ENCODE measurements at regions not wholly inside any gene's neighbourhood (a gene's known extent, or its start where the extent isn't known, plus 50 kb on each side); places are given as distances from the start of the nearest gene placed in this dataset.
A peak's percentile ranks its signal among the peaks of the same experiment; 100 is the strongest.

DNA sequence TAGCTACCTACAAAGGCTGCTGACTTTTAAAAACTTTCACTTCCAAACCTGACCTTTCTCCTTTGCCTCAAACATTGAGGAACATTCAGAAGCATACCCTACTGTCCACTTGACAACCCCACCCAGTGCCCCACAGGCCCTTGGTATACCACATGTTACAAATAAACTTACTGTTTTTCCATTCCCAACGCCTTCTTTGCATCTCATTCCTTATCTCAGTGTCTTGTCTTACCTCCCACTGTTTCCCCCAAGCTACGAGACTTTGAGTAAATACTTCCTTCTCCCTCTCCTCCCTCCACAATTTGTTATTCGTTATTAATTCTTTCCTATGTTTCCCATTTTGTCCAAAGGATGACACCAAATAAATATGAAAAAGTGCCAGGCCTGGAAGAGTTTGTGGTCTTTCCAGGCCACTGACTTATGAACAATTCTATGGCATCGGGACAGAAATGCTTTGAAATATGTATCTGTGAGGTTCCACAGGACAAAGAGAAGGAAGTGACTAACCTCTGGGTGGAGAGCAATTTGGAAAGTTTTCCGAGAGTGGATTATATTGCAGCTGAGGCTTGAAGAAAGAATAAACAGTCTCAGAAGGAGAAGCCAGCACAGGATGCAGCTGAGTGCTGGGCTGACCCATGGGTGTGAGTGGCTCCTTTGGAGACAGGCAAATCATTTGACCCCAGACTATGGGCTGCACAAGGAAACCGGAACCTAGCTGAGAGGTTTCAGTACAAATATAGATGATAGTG lies 409.0 kb downstream of the LPIN1 start:
- H3K4me3 ChIP-seq: no peak overlapping the region
- no peak overlapping the region for H3K27ac ChIP-seq
- no peaks in the 10 kb centered on the region for H3K4me1 ChIP-seq (replicated peaks in 1 of 2)
- WGBS, 10 experiments: 0 to 90% (median 73%) methylated on average over 2 to 6 of the region's 6 CpGs
- in situ Hi-C loops (cut with MboI; ENCODE audit: low pct_unique_long_range_greater_than_20kb in 2 of 9, low sequenced_read_pairs in 9 of 9, unreplicated experiment in 9 of 9): loop anchor here in 1 of 9 experiments (25.0 kb wide), 1 partner anchor 557 kb away; the partner anchor contains the start of gene TRIB2
- ATAC-seq (replicated peaks in 6 of 8): peak in 3 of 8 experiments; percentile 50 to 87 (median 84)

DNA sequence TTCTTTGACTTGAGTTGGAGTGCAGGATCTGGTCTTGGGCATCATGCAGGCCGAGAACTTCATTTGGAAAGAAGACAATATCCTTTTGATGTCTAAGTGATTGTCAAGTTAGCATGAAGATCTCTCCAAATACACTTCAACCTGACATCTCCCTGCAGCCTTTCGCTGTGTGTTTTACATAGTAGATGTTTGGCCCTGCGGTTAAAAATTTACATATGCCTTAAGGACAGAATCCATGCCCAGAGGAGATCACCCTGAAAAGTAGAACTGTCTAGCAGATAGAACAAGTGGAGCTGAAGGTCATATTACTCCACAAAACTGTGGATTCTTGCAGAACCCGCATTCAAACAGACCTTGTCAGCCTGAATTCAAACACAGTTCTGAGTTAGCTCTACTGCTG lies 409.9 kb downstream of the LPIN1 start:
- 35 to 100% (median 58%) methylated on average over 1 to 4 of the region's 4 CpGs; no CpG with 5 or more reads in 2 of the 10 experiments for WGBS, 10 experiments
- H3K4me3 ChIP-seq: no peak overlapping the region
- in situ Hi-C loops (cut with MboI; ENCODE audit: low pct_unique_long_range_greater_than_20kb in 2 of 9, low sequenced_read_pairs in 9 of 9, unreplicated experiment in 9 of 9): loop anchor here in 1 of 9 experiments (25.0 kb wide), 1 partner anchor 556 kb away; the partner anchor contains the start of gene TRIB2
- no peak overlapping the region for H3K27ac ChIP-seq
- H3K4me1 ChIP-seq (replicated peaks in 1 of 2): no peaks in the 10 kb centered on the region
- peak in 3 of 8 experiments; percentile 54 to 77 (median 67) for ATAC-seq (replicated peaks in 6 of 8)

DNA sequence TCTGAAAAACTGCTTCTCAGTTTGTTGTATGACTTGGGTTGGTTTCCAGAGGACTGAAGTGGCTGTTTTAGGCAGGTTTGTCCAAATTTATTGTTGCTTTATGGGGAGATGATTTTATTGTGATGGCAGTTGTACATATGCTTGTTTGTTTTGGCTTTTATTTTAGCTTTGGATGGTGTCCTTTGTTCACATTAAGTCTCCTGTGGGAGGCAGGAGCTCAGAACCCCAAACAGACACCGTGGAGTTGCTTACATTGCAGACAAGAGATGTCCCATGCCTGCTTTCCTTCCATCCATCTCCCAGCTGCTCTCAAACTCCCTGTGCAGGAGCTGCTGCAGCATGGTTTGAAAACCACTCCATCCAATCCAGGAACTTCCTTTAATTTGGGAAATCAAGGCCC lies 414.7 kb downstream of the LPIN1 start:
- 60 to 100% (median 67%) methylated on average over 1 of the region's 1 CpG; no CpG with 5 or more reads in 7 of the 10 experiments for WGBS, 10 experiments
- peaks cover 0 to 7% of the 10 kb centered on the region in 2 donors for H3K4me1 ChIP-seq (replicated peaks in 1 of 2)
- H3K27ac ChIP-seq: no peak overlapping the region
- ATAC-seq (replicated peaks in 6 of 8): no peak
- in situ Hi-C loops (cut with MboI; ENCODE audit: low pct_unique_long_range_greater_than_20kb in 2 of 9, low sequenced_read_pairs in 9 of 9, unreplicated experiment in 9 of 9): loop anchor here in 1 of 9 experiments (25.0 kb wide), 1 partner anchor 551 kb away; the partner anchor contains the start of gene TRIB2
- no peak overlapping the region for H3K4me3 ChIP-seq

DNA sequence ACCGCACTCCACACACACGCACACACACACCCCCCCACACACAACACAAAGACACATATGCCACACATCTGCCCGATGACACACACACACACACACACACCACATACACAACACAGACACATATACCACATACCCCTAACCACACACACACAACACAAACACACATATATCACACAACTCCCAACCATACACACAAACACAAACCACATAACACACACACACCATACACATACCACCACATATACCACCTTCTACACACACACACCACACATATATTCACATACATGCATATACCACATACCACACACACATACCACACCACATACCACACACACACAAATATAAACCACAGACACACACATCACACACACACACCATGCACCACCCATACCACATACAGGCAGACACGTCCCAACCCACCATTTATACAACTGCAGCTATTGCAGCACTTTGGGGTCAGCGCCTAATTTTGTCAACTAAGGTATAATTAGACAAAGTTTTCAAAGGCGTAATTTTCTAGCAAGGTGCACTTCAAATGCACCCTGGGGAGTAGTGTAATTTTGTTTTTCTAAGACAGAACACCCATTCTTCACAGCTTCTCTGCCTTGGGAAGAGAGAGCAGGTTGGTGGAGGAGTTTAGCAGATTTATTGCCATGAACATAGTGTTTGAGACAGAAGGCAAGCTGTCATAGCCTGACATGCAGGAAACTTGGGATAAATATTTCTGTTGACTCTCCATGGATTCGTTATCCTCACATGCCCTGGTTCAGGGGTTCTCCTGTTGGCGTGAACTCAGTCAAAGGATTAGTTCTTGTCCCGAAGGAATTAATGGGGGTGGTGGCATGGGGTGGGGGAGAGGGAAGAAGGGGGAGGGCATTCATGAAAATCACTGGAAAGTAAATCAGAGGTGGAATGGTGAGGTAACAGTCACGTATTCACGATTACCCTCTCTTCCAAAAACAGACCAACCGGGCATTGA lies 416.1 kb downstream of the LPIN1 start:
- no peak for ATAC-seq (replicated peaks in 6 of 8)
- in situ Hi-C loops (cut with MboI; ENCODE audit: low pct_unique_long_range_greater_than_20kb in 2 of 9, low sequenced_read_pairs in 9 of 9, unreplicated experiment in 9 of 9): loop anchor here in 1 of 9 experiments (25.0 kb wide), 1 partner anchor 550 kb away; the partner anchor contains the start of gene TRIB2
- WGBS, 10 experiments: 72 to 100% (median 97%) methylated on average over 1 to 5 of the region's 12 CpGs; no CpG with 5 or more reads in 1 of the 10 experiments

DNA sequence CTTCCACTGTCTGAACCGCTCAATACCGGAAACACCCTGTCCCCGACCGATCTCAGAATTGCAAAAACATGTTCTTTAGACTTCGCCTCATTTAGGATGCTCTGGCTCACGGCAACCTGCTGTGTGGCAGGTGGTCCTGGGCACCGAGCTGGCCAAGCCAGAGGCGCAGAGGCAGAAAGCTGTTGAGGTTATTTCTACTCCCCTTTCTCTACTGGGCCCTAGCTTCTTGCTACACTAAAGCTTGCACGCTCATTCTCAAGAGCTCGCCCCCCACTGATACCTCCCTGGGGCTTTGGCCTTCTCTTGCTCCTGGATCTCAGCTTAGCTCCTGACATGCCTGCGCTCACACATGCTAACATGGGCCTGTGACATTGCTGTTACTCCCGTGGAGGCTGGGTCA lies 417.4 kb downstream of the LPIN1 start:
- H3K4me1 ChIP-seq (replicated peaks in 1 of 2): peaks cover 18 to 25% of the 10 kb centered on the region in 2 donors
- no peak overlapping the region for H3K4me3 ChIP-seq
- WGBS, 10 experiments: 83 to 100% (median 87%) methylated on average over 1 to 11 of the region's 12 CpGs; no CpG with 5 or more reads in 1 of the 10 experiments
- in situ Hi-C loops (cut with MboI; ENCODE audit: low pct_unique_long_range_greater_than_20kb in 2 of 9, low sequenced_read_pairs in 9 of 9, unreplicated experiment in 9 of 9): loop anchor here in 1 of 9 experiments (25.0 kb wide), 1 partner anchor 548 kb away; the partner anchor contains the start of gene TRIB2
- no peak for ATAC-seq (replicated peaks in 6 of 8)
- no peak overlapping the region for H3K27ac ChIP-seq

More for the DNA sequence above, 416.1 kb downstream of the LPIN1 start:
- H3K4me1 ChIP-seq (replicated peaks in 1 of 2): peaks cover 5 to 12% of the 10 kb centered on the region in 2 donors
- no peak overlapping the region for H3K4me3 ChIP-seq
- H3K27ac ChIP-seq: no peak overlapping the region

DNA sequence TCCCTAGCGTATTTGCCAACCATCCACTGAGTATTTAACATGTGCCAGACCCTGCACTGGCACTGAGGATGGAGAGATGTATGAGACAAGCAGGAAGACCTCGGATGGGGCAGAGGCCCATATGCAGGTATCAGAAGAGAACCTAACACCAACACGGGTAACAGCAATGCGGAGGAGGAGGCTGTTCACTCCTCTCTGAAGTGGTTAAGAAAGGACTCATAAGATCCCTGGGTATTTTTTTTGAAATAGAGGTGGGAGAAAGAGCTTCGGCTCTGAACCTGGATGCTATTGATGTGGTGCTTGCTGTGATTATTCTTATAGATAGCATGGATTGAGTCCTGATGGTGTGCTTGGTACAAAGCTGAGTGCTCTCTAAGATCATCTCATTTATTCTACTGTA lies 418.3 kb downstream of the LPIN1 start:
- WGBS, 10 experiments: 52 to 100% (median 79%) methylated on average over 1 to 3 of the region's 5 CpGs; no CpG with 5 or more reads in 2 of the 10 experiments
- in situ Hi-C loops (cut with MboI; ENCODE audit: low pct_unique_long_range_greater_than_20kb in 2 of 9, low sequenced_read_pairs in 9 of 9, unreplicated experiment in 9 of 9): loop anchor here in 1 of 9 experiments (25.0 kb wide), 1 partner anchor 548 kb away; the partner anchor contains the start of gene TRIB2
- H3K4me1 ChIP-seq (replicated peaks in 1 of 2): peaks cover 26 to 33% of the 10 kb centered on the region in 2 donors
- H3K27ac ChIP-seq: no peak overlapping the region
- H3K4me3 ChIP-seq: no peak overlapping the region
- ATAC-seq (replicated peaks in 6 of 8): no peak

DNA sequence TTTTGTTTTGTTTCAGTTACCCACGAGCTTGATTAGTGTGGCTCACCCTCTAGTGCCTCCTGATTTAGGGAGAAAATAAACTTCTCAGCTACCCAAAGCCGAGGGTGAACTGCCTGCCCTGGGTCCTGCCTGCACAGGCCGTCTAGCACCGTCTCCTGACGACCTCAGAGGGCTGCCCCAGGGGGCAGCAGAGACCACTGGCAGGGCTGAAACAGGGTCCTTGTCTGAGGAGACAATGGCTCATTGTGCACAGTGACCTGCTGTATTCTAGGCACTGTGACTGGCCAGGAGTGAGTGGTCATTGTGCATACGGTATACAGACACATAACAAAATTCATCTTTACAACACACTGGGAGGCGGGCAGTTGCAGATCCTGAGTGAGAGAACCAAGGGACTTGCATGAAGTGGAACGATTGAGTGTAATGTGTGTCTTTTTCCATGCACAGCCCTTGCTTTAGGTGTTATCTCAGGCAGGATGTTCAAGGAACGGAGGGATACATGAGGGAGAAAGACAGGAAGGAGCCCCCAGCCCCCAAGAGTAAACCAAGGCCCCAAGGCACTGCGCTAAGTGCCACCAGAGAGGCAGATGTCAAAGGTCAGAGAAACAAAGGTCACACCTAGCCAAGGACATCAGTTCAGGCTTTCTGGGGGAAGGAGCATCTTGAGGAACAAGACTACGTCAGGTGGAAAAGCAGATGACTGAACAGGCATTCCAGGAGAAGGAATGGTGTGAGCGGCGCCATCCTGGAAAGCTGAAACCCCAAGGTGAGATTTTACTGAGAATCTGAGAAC lies 421.3 kb downstream of the LPIN1 start:
- whole genome bisulfite sequencing, 10 experiments: 58 to 100% (median 82%) methylated on average over 1 to 9 of the region's 13 CpGs
- peaks cover 36 to 37% of the 10 kb centered on the region in 2 donors for H3K4me1 ChIP-seq (replicated peaks in 1 of 2)
- H3K4me3 ChIP-seq: no peak overlapping the region
- peak in 6 of 8 experiments; percentile 53 to 68 (median 61) for ATAC-seq (replicated peaks in 6 of 8)
- peak overlapping the region; percentile 74 to 77 for H3K27ac ChIP-seq
- in situ Hi-C loops (cut with MboI; ENCODE audit: low pct_unique_long_range_greater_than_20kb in 2 of 9, low sequenced_read_pairs in 9 of 9, unreplicated experiment in 9 of 9): loop anchor here in 1 of 9 experiments (25.0 kb wide), 1 partner anchor 545 kb away; the partner anchor contains the start of gene TRIB2

DNA sequence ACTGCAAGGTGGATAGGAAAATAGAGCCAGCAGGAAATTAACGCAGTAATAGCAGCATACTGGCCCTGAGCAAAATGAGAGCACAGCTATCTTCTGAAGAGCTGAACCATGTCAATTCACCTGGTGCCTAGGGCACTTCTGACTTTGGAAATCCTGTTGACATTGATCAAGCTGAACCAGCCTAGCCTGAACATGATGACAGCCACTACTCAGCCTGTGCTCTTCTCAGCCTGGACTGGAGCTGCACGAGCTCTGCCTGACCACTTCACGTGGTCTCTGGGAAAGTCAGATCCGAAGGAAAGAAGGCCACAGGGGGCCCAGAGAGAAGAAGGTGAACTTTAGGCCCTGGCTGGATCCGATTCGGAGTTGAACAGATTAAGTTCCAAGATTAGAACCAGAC lies 421.9 kb downstream of the LPIN1 start:
- peak in 1 of 8 experiments; percentile 1 for ATAC-seq (replicated peaks in 6 of 8)
- Histone ChIP-seq H3K27ac (peak overlapping the region; percentile 74 to 77), H3K4me1 (replicated peaks in 1 of 2) (peaks cover 36 to 37% of the 10 kb centered on the region in 2 donors), H3K4me3 (no peak overlapping the region)
- in situ Hi-C loops (cut with MboI; ENCODE audit: low pct_unique_long_range_greater_than_20kb in 2 of 9, low sequenced_read_pairs in 9 of 9, unreplicated experiment in 9 of 9): loop anchor here in 1 of 9 experiments (25.0 kb wide), 1 partner anchor 544 kb away; the partner anchor contains the start of gene TRIB2
- 70 to 100% (median 95%) methylated on average over 1 to 6 of the region's 6 CpGs; no CpG with 5 or more reads in 1 of the 10 experiments for WGBS, 10 experiments

DNA sequence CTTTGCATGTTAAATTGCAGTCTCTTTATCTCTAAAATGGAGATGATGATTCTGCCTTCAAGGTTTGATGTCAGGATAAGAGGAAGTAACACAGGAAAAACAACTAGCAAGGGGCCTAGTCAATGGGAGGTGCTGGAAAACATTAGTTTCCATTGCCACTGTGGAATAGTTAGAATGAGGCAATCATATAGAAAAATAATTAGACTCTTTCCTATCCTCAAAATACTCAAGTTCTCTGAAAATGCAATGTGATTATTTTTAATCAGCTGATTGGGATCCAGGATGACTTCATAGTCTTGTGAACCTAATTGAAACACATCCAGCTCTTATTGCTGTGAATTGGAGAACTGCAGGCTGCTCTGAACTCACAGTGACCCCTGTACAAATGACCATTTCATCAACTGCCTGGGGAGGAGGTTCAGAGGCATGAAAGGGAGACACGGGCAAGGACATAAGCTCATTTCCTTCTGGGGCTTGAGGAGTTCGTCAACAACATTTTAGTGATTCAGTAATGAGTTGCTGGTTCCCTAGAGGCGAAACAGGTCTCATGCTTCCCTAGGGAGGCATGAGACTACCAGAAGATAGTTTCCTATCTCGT lies 422.5 kb downstream of the LPIN1 start:
- peaks cover 36% of the 10 kb centered on the region in 2 donors for H3K4me1 ChIP-seq (replicated peaks in 1 of 2)
- 0 to 80% (median 14%) methylated on average over 1 to 3 of the region's 4 CpGs; no CpG with 5 or more reads in 3 of the 10 experiments for WGBS, 10 experiments
- H3K4me3 ChIP-seq: no peak overlapping the region
- in situ Hi-C loops (cut with MboI; ENCODE audit: low pct_unique_long_range_greater_than_20kb in 2 of 9, low sequenced_read_pairs in 9 of 9, unreplicated experiment in 9 of 9): loop anchor here in 1 of 9 experiments (25.0 kb wide), 1 partner anchor 543 kb away; the partner anchor contains the start of gene TRIB2
- H3K27ac ChIP-seq: peak overlapping the region; percentile 74 to 80
- peak; percentile 76 to 95 (median 92) for ATAC-seq (replicated peaks in 6 of 8)

DNA sequence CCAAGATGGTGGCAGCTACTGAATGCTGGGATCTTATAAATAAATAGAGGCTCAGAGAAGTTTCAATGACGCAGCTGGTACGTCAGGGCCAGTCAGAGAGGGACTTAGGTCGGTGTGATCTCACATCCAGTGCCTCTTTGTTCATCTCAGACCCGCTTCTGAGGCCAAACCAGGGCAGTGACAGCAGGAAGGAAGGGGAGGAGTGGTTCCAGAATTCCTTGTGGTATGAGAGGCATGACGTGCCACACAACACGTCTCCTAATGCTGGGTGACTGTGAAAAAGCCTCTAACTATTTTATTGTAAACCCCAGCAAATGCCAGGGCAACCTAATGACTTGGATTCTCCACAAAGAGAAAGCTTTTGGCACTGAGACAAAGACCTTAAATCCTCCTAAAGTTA lies 423.3 kb downstream of the LPIN1 start:
- Histone ChIP-seq H3K4me3 (no peak overlapping the region), H3K27ac (peak overlapping the region; percentile 55 to 80), H3K4me1 (replicated peaks in 1 of 2) (peaks cover 34 to 36% of the 10 kb centered on the region in 2 donors)
- 51 to 100% (median 73%) methylated on average over 1 to 5 of the region's 6 CpGs; no CpG with 5 or more reads in 5 of the 10 experiments for WGBS, 10 experiments
- ATAC-seq (replicated peaks in 6 of 8): peak in 5 of 8 experiments; percentile 30 to 68 (median 44)
- in situ Hi-C loops (cut with MboI; ENCODE audit: low pct_unique_long_range_greater_than_20kb in 2 of 9, low sequenced_read_pairs in 9 of 9, unreplicated experiment in 9 of 9): loop anchor here in 1 of 9 experiments (25.0 kb wide), 1 partner anchor 543 kb away; the partner anchor contains the start of gene TRIB2

DNA sequence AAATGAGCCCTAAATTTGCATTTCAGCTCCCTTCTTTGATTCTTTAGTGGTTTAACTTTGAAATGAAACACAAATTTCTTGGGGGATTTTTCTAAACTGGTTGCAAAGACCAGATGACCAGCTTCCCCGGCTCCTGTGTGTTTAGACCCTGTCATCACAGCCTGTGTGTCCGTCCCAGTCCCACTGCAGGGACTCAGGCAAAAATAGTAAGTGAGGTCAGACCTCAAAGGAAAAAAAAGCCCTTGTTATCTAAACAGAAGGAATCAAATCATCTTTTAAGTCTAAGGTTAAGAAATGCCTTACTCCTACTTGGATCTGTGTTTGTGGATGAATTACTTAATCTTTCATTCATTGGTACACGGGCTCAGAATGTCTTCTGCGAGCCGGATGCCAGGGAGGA lies 423.7 kb downstream of the LPIN1 start:
- in situ Hi-C loops (cut with MboI; ENCODE audit: low pct_unique_long_range_greater_than_20kb in 2 of 9, low sequenced_read_pairs in 9 of 9, unreplicated experiment in 9 of 9): loop anchor here in 1 of 9 experiments (25.0 kb wide), 1 partner anchor 542 kb away; the partner anchor contains the start of gene TRIB2

More for the DNA sequence above, 423.7 kb downstream of the LPIN1 start:
- Histone ChIP-seq H3K27ac (peak overlapping the region; percentile 55 to 80), H3K4me3 (no peak overlapping the region), H3K4me1 (replicated peaks in 1 of 2) (peaks cover 34 to 36% of the 10 kb centered on the region in 2 donors)
- WGBS, 10 experiments: 45 to 83% (median 60%) methylated on average over 1 to 5 of the region's 5 CpGs; no CpG with 5 or more reads in 1 of the 10 experiments
- ATAC-seq (replicated peaks in 6 of 8): peak in 4 of 8 experiments; percentile 3 to 24 (median 13)

Measured in motor neuron (in vitro differentiated cells).